Liver (tissue), 8 donors: ENCODE measurements at regions not wholly inside any gene's neighbourhood (a gene's known extent, or its start where the extent isn't known, plus 50 kb on each side); places are given as distances from the start of the nearest gene placed in this dataset.
A peak's percentile ranks its signal among the peaks of the same experiment; 100 is the strongest.

ENCODE experiments used
- DNase-seq: peaks from one replicate; pipeline ENCODE4 v3.0.0-alpha.2; 2017; ENCODE audit warnings: low spot score
- H3K27ac ChIP-seq, 2 donors: one replicate each; pipeline ENCODE4 v1.7.0; 2013; ENCODE audit warnings: inconsistent platforms in 2 of 2, low read length in 2 of 2, control low read depth in 1 of 2, low read depth in 1 of 2, mild to moderate bottlenecking in 1 of 2
- H3K27me3 ChIP-seq, 4 donors: one replicate each; pipeline versions ENCODE4 v1.6.1 to v1.7.0; 2013; ENCODE audit warnings: low read length in 3 of 4, inconsistent platforms in 1 of 4, mild to moderate bottlenecking in 1 of 4, moderate library complexity in 1 of 4; ENCODE audit not compliant: control insufficient read depth in 4 of 4, insufficient read depth in 4 of 4
- H3K36me3 ChIP-seq, 4 donors: one replicate each; pipeline versions ENCODE4 v1.6.1 to v1.7.0; 2013; ENCODE audit warnings: low read length in 3 of 4, mild to moderate bottlenecking in 3 of 4, low read depth in 1 of 4, moderate library complexity in 1 of 4; ENCODE audit not compliant: control insufficient read depth in 4 of 4, insufficient read depth in 3 of 4
- H3K4me1 ChIP-seq, 4 donors: one replicate each; pipeline versions ENCODE4 v1.6.1 to v1.7.0; 2013; ENCODE audit warnings: low read length in 3 of 4, mild to moderate bottlenecking in 3 of 4, moderate library complexity in 1 of 4; ENCODE audit not compliant: control insufficient read depth in 4 of 4, insufficient read depth in 4 of 4
- H3K4me3 ChIP-seq, 3 donors: one replicate each; pipeline versions ENCODE4 v1.6.1 to v1.7.0; 2013; ENCODE audit warnings: low read length in 3 of 3, control low read depth in 1 of 3, low read depth in 1 of 3, mild to moderate bottlenecking in 1 of 3
- H3K9ac ChIP-seq, 2 donors: one replicate each; pipeline ENCODE4 v1.7.0; 2013; ENCODE audit warnings: low read length in 2 of 2, mild to moderate bottlenecking in 2 of 2, moderate library complexity in 2 of 2, control low read depth in 1 of 2, low read depth in 1 of 2
- H3K9me3 ChIP-seq, 4 donors: one replicate each; pipeline versions ENCODE4 v1.6.1 to v1.7.0; 2013; ENCODE audit warnings: low read length in 3 of 4; ENCODE audit not compliant: control insufficient read depth in 4 of 4
- CTCF ChIP-seq: fragments of 150-350 bp; IDR thresholded peaks from 2 replicates; pipeline ENCODE4 v1.5.1; 2017; ENCODE audit warnings: improper control_type of control experiment, low read depth, low read length; ENCODE audit not compliant: missing input control
- FOXA1 ChIP-seq: IDR thresholded peaks from 2 replicates; pipeline ENCODE4 v1.6.1; 2016; ENCODE audit warnings: antibody characterized with exemption
- FOXA2 ChIP-seq: IDR thresholded peaks from 2 replicates; pipeline ENCODE4 v1.6.1; 2016; ENCODE audit warnings: antibody characterized with exemption
- GABPA ChIP-seq, 2 donors: IDR thresholded peaks in 1 of 2; conservative IDR thresholded peaks in 1 of 2; 2 replicates each; pipeline ENCODE4 v1.6.1; 2016; ENCODE audit warnings: antibody characterized with exemption in 2 of 2, mild to moderate bottlenecking in 1 of 2, moderate library complexity in 1 of 2
- HNF4G ChIP-seq: IDR thresholded peaks from 2 replicates; pipeline ENCODE4 v1.6.1; 2016; ENCODE audit warnings: antibody characterized with exemption
- JUND ChIP-seq, 2 donors: IDR thresholded peaks; 2 replicates each; pipeline ENCODE4 v1.6.1; 2016; ENCODE audit warnings: antibody characterized with exemption in 2 of 2
- NR2F2 ChIP-seq: IDR thresholded peaks from 2 replicates; pipeline ENCODE4 v1.6.1; 2016; ENCODE audit warnings: antibody characterized with exemption
- RAD21 ChIP-seq, 2 donors: IDR thresholded peaks; 2 replicates each; pipeline ENCODE4 v1.6.1; 2016; ENCODE audit warnings: antibody characterized with exemption in 2 of 2, mild to moderate bottlenecking in 2 of 2
- RXRA ChIP-seq, 2 donors: IDR thresholded peaks; 2 replicates each; pipeline ENCODE4 v1.6.1; 2017 to 2018; ENCODE audit warnings: antibody characterized with exemption in 2 of 2, mild to moderate bottlenecking in 1 of 2
- WGBS: extraction: QIAGEN DNeasy Blood & Tissue Kit; methylation state at CpG from one replicate; pipeline ENCODE4 v1.1.7; 2013; 5-methylcytosine and 5-hydroxymethylcytosine counted together
- TF ChIP-seq, protein P1 (sequence below): IDR thresholded peaks from 2 replicates; pipeline ENCODE4 v1.6.1; 2016; ENCODE audit warnings: antibody characterized with exemption
- donor health status: healthy.
- donor health status: healthy.
- donor health status: healthy.
- donor health status: healthy.
- donor health status: healthy.

- H3K36me3 ChIP-seq, result no peaks in the 10 kb centered on the region
- no peak for TF ChIP-seq NR2F2
- no peak for TF ChIP-seq RXRA (IDR thresholded peaks at IDR 0.05)
- TF ChIP-seq, protein P1, sequence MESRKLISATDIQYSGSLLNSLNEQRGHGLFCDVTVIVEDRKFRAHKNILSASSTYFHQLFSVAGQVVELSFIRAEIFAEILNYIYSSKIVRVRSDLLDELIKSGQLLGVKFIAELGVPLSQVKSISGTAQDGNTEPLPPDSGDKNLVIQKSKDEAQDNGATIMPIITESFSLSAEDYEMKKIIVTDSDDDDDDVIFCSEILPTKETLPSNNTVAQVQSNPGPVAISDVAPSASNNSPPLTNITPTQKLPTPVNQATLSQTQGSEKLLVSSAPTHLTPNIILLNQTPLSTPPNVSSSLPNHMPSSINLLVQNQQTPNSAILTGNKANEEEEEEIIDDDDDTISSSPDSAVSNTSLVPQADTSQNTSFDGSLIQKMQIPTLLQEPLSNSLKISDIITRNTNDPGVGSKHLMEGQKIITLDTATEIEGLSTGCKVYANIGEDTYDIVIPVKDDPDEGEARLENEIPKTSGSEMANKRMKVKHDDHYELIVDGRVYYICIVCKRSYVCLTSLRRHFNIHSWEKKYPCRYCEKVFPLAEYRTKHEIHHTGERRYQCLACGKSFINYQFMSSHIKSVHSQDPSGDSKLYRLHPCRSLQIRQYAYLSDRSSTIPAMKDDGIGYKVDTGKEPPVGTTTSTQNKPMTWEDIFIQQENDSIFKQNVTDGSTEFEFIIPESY, result no peak
- TF ChIP-seq GABPA (IDR thresholded peaks at IDR 0.05 in 1 of 2, conservative IDR thresholded peaks at IDR 0.05 in 1 of 2), result no peak
- no peak for TF ChIP-seq RAD21 (IDR thresholded peaks at IDR 0.05)
- TF ChIP-seq CTCF, result no peak
- no peak for TF ChIP-seq JUND (IDR thresholded peaks at IDR 0.05)
- no peak for TF ChIP-seq FOXA1
- no peak for TF ChIP-seq HNF4G
- no peak overlapping the region for H3K4me3 ChIP-seq
- DNase-seq, result no peak
- no peaks in the 10 kb centered on the region for H3K4me1 ChIP-seq
- 63% methylated on average over 12 of the region's 12 CpGs for WGBS
- H3K27me3 ChIP-seq, result peaks cover 0 to 5% (median 2%) of the 10 kb centered on the region in 4 donors
- H3K9me3 ChIP-seq, result no peaks in the 10 kb centered on the region
- H3K27ac ChIP-seq, result no peak overlapping the region
- H3K9ac ChIP-seq, result no peak overlapping the region
These were observed 132.2 kb upstream of the CDH4 start for GRCh38 chr20:61119794-61120410.

GRCh38 chr20:61120595-61121515 is 131.2 kb upstream of the CDH4 start:
- H3K27me3 ChIP-seq, result peaks cover 0 to 5% (median 2%) of the 10 kb centered on the region in 4 donors
- no peaks in the 10 kb centered on the region for H3K4me1 ChIP-seq
- H3K4me3 ChIP-seq, result no peak overlapping the region
- no peak overlapping the region for H3K27ac ChIP-seq
- no peaks in the 10 kb centered on the region for H3K36me3 ChIP-seq
- TF ChIP-seq CTCF, result peak; percentile 32
- TF ChIP-seq FOXA2, result no peak
- peak; percentile 54 to 67 for TF ChIP-seq RAD21 (IDR thresholded peaks at IDR 0.05)
- DNase-seq, result no peak
- no peak overlapping the region for H3K9ac ChIP-seq
- no peaks in the 10 kb centered on the region for H3K9me3 ChIP-seq
- 45% methylated on average over 17 of the region's 17 CpGs for WGBS
